GM12878 (cell line): ENCODE measurements at regions not wholly inside any gene's neighbourhood (a gene's known extent, or its start where the extent isn't known, plus 50 kb on each side); places are given as distances from the start of the nearest gene placed in this dataset.
"Not testable (repeated sequence)": the region's sequence is repeated elsewhere in the genome, so short reads cannot be mapped to it uniquely, and the experiment has no call there.

Source experiments
- ATAC-seq: fragments of 200-7000 bp; cut with Tn5 transposase; 3 replicates; pipeline ENCODE4 v1.9.1; 2020; ENCODE audit warnings: mild to moderate bottlenecking, moderate library complexity
- BruUV-seq: library from RNA; stranded (reverse); fragments of 400-500 nt; replicated peaks from 2 replicates; lab custom pipeline; 2021; lab: Mats Ljungman, UMichigan
- CTCF ChIA-PET: fragments of 300-600 bp; sonication (Branson Sonifier 250); formaldehyde crosslinking; extraction: SDS; loops from one replicate; lab custom pipeline; 2021; ENCODE audit warnings: inconsistent platforms; lab: Yijun Ruan, JAX
- POLR2A ChIA-PET: fragments of 350-600 bp; formaldehyde crosslinking; extraction: SDS; loops from one replicate; lab custom pipeline; 2021; ENCODE audit warnings: inconsistent platforms; lab: Charles Lee
- RAD21 ChIA-PET: fragments of 300-600 bp; sonication (Branson Sonifier 250); formaldehyde crosslinking; loops from one replicate; lab custom pipeline; 2023; ENCODE audit warnings: antibody characterized with exemption; ENCODE audit not compliant: unreplicated experiment; lab: Charles Lee
- SMC1A ChIA-PET: fragments of 300-600 bp; sonication (Branson Sonifier 250); formaldehyde crosslinking; loops from one replicate; lab custom pipeline; 2023; ENCODE audit not compliant: unreplicated experiment, uncharacterized antibody; lab: Charles Lee
- DNase-seq: peaks from one replicate; pipeline ENCODE4 v3.0.0-alpha.2; 2011; ENCODE audit warnings: low read depth, low spot score
- FAIRE-seq: peaks from 3 replicates; lab custom pipeline; 2011; peaks lifted over from hg19 to GRCh38; lab: Jason Lieb, UNC
- H2AFZ ChIP-seq: 2 replicates; pipeline ENCODE4 v1.6.0; 2011; ENCODE audit warnings: low read depth, low read length, control low read depth; ENCODE audit not compliant: control insufficient read depth
- H3K27ac ChIP-seq: 2 replicates; pipeline ENCODE4 v1.5.1; 2011; ENCODE audit warnings: control low read depth; ENCODE audit not compliant: control insufficient read depth, insufficient read depth
- H3K27me3 ChIP-seq, 2 experiments: replicated peaks in 1 of 2; 2 replicates each; pipeline versions ENCODE4 v1.6.0 to v1.6.1; 2011; ENCODE audit warnings: low read length in 1 of 2; ENCODE audit not compliant: control insufficient read depth in 2 of 2, insufficient read depth in 2 of 2
- H3K36me3 ChIP-seq, 2 experiments: 2 replicates each; pipeline ENCODE4 v1.5.1; 2011; ENCODE audit warnings: low read length in 1 of 2; ENCODE audit not compliant: control insufficient read depth in 2 of 2, insufficient read depth in 2 of 2
- H3K4me1 ChIP-seq: 2 replicates; pipeline ENCODE4 v1.6.1; 2011; ENCODE audit warnings: mild to moderate bottlenecking, low read length, moderate library complexity, mixed read lengths; ENCODE audit not compliant: control insufficient read depth, insufficient read depth
- H3K4me2 ChIP-seq: 2 replicates; pipeline ENCODE4 v1.6.0; 2011; ENCODE audit warnings: control low read depth; ENCODE audit not compliant: control insufficient read depth, insufficient read depth
- H3K4me3 ChIP-seq: fragments of 200-600 bp; sonication (generic); 2 replicates; pipeline ENCODE4 v1.5.1; 2016
- H3K79me2 ChIP-seq: 2 replicates; pipeline ENCODE4 v1.6.0; 2011; ENCODE audit warnings: low read length; ENCODE audit not compliant: control insufficient read depth, insufficient read depth
- H3K9ac ChIP-seq: 2 replicates; pipeline ENCODE4 v1.8.0; 2011; ENCODE audit warnings: low read length, control low read depth, mixed read lengths; ENCODE audit not compliant: control insufficient read depth, insufficient read depth
- H3K9me3 ChIP-seq: replicated peaks from 3 replicates; pipeline ENCODE4 v1.5.1; 2011; ENCODE audit warnings: mild to moderate bottlenecking, low read length; ENCODE audit not compliant: control insufficient read depth, insufficient read depth
- H4K20me1 ChIP-seq: 2 replicates; pipeline ENCODE4 v1.6.0; 2011; ENCODE audit not compliant: control insufficient read depth, insufficient read depth
- DPF2 ChIP-seq: fragments of 450-650 bp; IDR thresholded peaks from 2 replicates; pipeline ENCODE4 v1.6.1; 2017; ENCODE audit warnings: mild to moderate bottlenecking
- EP300 ChIP-seq, 2 experiments: fragments of 150-350 bp in 1 of 2; IDR thresholded peaks; 2 replicates each; pipeline ENCODE4 v1.6.1; 2011 to 2012; ENCODE audit warnings: low read depth in 2 of 2, low read length in 2 of 2, borderline replicate concordance in 1 of 2, improper control_type of control experiment in 1 of 2, inconsistent platforms in 1 of 2; ENCODE audit not compliant: control insufficient read depth in 1 of 2
- GATAD2B ChIP-seq: fragments of 450-650 bp; conservative IDR thresholded peaks from 2 replicates; pipeline ENCODE4 v1.6.1; 2017; ENCODE audit warnings: low read depth, mild to moderate bottlenecking, moderate library complexity
- KAT2A ChIP-seq: conservative IDR thresholded peaks from 2 replicates; pipeline ENCODE4 v1.6.1; 2011; ENCODE audit warnings: low read depth, low read length; ENCODE audit not compliant: control insufficient read depth
- NFXL1 ChIP-seq: fragments of 450-650 bp; IDR thresholded peaks from 2 replicates; pipeline ENCODE4 v1.6.1; 2017; ENCODE audit warnings: antibody characterized with exemption, mild to moderate bottlenecking, borderline replicate concordance
- ZSCAN29 ChIP-seq: fragments of 450-650 bp; IDR thresholded peaks from 2 replicates; pipeline ENCODE4 v1.6.1; 2017; ENCODE audit warnings: mild to moderate bottlenecking, moderate library complexity
- WGBS: methylation state at CpG from one replicate; pipeline ENCODE4 v1.1.6; 2016; ENCODE audit warnings: low lambda C conversion rate; ENCODE audit not compliant: insufficient replicate concordance, insufficient coverage; ENCODE audit errors: missing lambda C conversion rate; 5-methylcytosine and 5-hydroxymethylcytosine counted together
- in situ Hi-C: fragments of 300-500 bp; cut with MboI; formaldehyde crosslinking; loops from 9 replicates; pipeline ENCODE4 v1.14.3; 2018; ENCODE audit warnings: mixed read lengths
- intact Hi-C: fragments of 100-400 bp; cut with micrococcal nuclease; formaldehyde crosslinking; loops from one replicate; pipeline ENCODE4 v1.14.2; 2022; ENCODE audit not compliant: unreplicated experiment
- TF ChIP-seq, protein P1 (sequence below): fragments of 450-650 bp; IDR thresholded peaks from 2 replicates; pipeline ENCODE4 v1.6.1; 2017; ENCODE audit warnings: antibody characterized with exemption, mild to moderate bottlenecking, moderate library complexity

DNA sequence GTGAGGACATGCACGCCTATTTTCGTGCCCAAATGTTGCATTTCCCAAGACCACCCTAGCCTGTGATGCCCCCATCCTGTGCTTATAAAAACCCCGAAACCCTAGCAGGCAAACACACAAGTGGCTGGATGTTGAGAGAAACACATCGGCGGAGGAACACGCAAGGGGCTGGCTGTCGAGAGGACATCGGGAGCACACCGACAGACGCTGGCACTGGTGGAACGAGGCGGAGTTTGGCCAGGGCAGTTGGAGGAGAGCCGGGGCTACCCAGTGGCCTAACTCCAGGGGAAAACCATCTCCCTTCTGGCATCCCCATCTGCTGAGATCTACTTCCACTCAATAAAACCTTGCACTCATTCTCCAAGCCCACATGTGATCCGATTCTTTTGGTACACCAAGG, 225.9 kb upstream of the GRIK2 start:
- intact Hi-C loops (no loop called here), in situ Hi-C loops (no loop called here)
- ChIA-PET CTCF (no interaction called here), RAD21 (no interaction called here), POLR2A (no interaction called here), SMC1A (interaction anchor here (0.6 kb wide), 1 partner anchor 18 kb away, joined by 3 read pairs; no protein-coding TSS in a partner anchor)
- Histone ChIP-seq H3K79me2 (no peaks in the 10 kb centered on the region), H3K4me3 (no peak overlapping the region), H3K9me3 (no peaks in the 10 kb centered on the region), H3K4me2 (no peak overlapping the region), H4K20me1 (no peaks in the 10 kb centered on the region), H3K27ac (no peak overlapping the region), H3K4me1 (no peaks in the 10 kb centered on the region), H3K27me3 (no peaks in the 10 kb centered on the region), H2AFZ (no peak overlapping the region), H3K36me3 (no peaks in the 10 kb centered on the region), H3K9ac (no peak overlapping the region)
- no peak for DNase-seq
- 39% methylated on average over 14 of the region's 14 CpGs for WGBS
- TF ChIP-seq NFXL1 (no peak), DPF2 (no peak), KAT2A (no peak), GATAD2B (no peak), EP300 (IDR thresholded peaks at IDR 0.05; ENCODE audit: borderline replicate concordance in 1 of 2, control insufficient read depth in 1 of 2, low read depth in 2 of 2, low read length in 2 of 2) (no peak), ZSCAN29 (no peak)
- TF ChIP-seq, protein P1, sequence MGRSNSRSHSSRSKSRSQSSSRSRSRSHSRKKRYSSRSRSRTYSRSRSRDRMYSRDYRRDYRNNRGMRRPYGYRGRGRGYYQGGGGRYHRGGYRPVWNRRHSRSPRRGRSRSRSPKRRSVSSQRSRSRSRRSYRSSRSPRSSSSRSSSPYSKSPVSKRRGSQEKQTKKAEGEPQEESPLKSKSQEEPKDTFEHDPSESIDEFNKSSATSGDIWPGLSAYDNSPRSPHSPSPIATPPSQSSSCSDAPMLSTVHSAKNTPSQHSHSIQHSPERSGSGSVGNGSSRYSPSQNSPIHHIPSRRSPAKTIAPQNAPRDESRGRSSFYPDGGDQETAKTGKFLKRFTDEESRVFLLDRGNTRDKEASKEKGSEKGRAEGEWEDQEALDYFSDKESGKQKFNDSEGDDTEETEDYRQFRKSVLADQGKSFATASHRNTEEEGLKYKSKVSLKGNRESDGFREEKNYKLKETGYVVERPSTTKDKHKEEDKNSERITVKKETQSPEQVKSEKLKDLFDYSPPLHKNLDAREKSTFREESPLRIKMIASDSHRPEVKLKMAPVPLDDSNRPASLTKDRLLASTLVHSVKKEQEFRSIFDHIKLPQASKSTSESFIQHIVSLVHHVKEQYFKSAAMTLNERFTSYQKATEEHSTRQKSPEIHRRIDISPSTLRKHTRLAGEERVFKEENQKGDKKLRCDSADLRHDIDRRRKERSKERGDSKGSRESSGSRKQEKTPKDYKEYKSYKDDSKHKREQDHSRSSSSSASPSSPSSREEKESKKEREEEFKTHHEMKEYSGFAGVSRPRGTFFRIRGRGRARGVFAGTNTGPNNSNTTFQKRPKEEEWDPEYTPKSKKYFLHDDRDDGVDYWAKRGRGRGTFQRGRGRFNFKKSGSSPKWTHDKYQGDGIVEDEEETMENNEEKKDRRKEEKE, result no peak
- ATAC-seq, result no peak
- BruUV-seq, result no TSS peak
- no peak for FAIRE-seq

DNA sequence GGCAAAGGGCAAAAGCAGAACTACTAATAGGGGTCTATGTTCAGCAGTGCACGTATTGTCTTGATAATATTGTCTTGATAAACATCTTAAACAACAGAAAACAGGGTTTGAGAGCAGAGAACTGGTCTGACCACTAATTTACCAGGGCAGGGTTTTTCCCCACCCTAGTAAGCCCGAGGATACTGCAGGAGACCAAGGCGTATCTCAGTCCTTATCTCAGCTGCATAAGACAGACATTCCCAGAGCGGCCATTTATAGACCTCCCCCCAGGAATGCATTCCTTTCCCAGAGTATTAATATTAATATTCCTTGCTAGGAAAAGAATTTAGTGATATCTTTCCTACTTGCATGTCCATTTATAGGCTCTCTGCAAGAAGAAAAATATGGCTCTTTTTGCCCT, 222.5 kb upstream of the GRIK2 start:
- H3K27ac ChIP-seq, H3K27me3 ChIP-seq, in situ Hi-C loops, H3K9me3 ChIP-seq, H4K20me1 ChIP-seq, H3K79me2 ChIP-seq, H3K9ac ChIP-seq, H3K4me1 ChIP-seq, CTCF ChIA-PET, POLR2A ChIA-PET, H3K4me3 ChIP-seq, RAD21 ChIA-PET, ATAC-seq, BruUV-seq, H2AFZ ChIP-seq, intact Hi-C loops, H3K4me2 ChIP-seq, SMC1A ChIA-PET, FAIRE-seq, DNase-seq, H3K36me3 ChIP-seq: not testable (repeated sequence)
- 47% methylated on average over 4 of the region's 4 CpGs for WGBS
